HCT116 (cell line): ENCODE measurements at regions not wholly inside any gene's neighbourhood (a gene's known extent, or its start where the extent isn't known, plus 50 kb on each side); places are given as distances from the start of the nearest gene placed in this dataset.

Experiments
- ATAC-seq: fragments of 200-7000 bp; cut with Tn5 transposase; 2 replicates; pipeline ENCODE4 v1.9.1; 2020; ENCODE audit warnings: mild to moderate bottlenecking, moderate library complexity
- BruUV-seq: library from RNA; stranded (reverse); fragments of 400-500 nt; replicated peaks from 2 replicates; lab custom pipeline; 2021; lab: Mats Ljungman, UMichigan
- CTCF ChIA-PET: fragments of 300-600 bp; sonication (Branson Sonifier 250); formaldehyde crosslinking; loops from one replicate; lab custom pipeline; 2021; ENCODE audit warnings: antibody characterized with exemption; lab: Charles Lee
- POLR2A ChIA-PET: fragments of 300-600, 350-600 bp; sonication (Branson Sonifier 250); formaldehyde crosslinking; loops from one replicate; lab custom pipeline; 2021; ENCODE audit warnings: antibody characterized with exemption; lab: Charles Lee
- RAD21 ChIA-PET, 2 experiments: fragments of 300-600 bp; sonication (Branson Sonifier 250); formaldehyde crosslinking; loops; one replicate each; lab custom pipeline; 2023; ENCODE audit warnings: low total read pairs in 2 of 2; ENCODE audit not compliant: uncharacterized antibody in 2 of 2, unreplicated experiment in 2 of 2, low non-redundant PET in 1 of 2; lab: Charles Lee
- DNase-seq: peaks from one replicate; pipeline ENCODE4 v3.0.0-alpha.2; 2010; ENCODE audit warnings: low read depth, low spot score
- H2AFZ ChIP-seq: fragments of 200-600 bp; shearing (Covaris generic), sonication (generic); 2 replicates; pipeline ENCODE4 v1.6.1; 2017; ENCODE audit warnings: low read depth, mixed run types, mixed read lengths, antibody characterized with exemption, low read length; ENCODE audit not compliant: poor library complexity, severe bottlenecking
- H3K27ac ChIP-seq: 2 replicates; pipeline ENCODE4 v1.5.1; 2012; ENCODE audit warnings: low read depth, low read length
- H3K27me3 ChIP-seq: fragments of 200-600 bp; sonication (generic); 2 replicates; pipeline ENCODE4 v1.6.1; 2016; ENCODE audit warnings: mixed run types, low read length, mixed read lengths; ENCODE audit not compliant: insufficient read depth
- H3K36me3 ChIP-seq, 2 experiments: fragments of 200-500 bp in 1 of 2; fragments of 200-600 bp in 1 of 2; sonication (Bioruptor generic) in 1 of 2; sonication (generic) in 1 of 2; 2 replicates each; pipeline versions ENCODE4 v1.5.1 to v1.6.1; 2014 to 2016; ENCODE audit warnings: low read length in 2 of 2, inconsistent platforms in 1 of 2, mixed read lengths in 1 of 2, mixed run types in 1 of 2; ENCODE audit not compliant: insufficient read depth in 2 of 2, control insufficient read depth in 1 of 2
- H3K4me1 ChIP-seq, 2 experiments: fragments of 200-600 bp in 1 of 2; sonication (generic) in 1 of 2; 2 replicates each; pipeline versions ENCODE4 v1.5.1 to v1.6.1; 2012 to 2017; ENCODE audit warnings: low read length in 2 of 2, inconsistent platforms in 1 of 2, mild to moderate bottlenecking in 1 of 2, mixed read lengths in 1 of 2, mixed run types in 1 of 2, moderate library complexity in 1 of 2; ENCODE audit not compliant: insufficient read depth in 2 of 2, control insufficient read depth in 1 of 2
- H3K4me2 ChIP-seq: fragments of 200-600 bp; sonication (generic); 2 replicates; pipeline ENCODE4 v1.6.1; 2017; ENCODE audit warnings: mixed run types, low read length, mixed read lengths
- H3K4me3 ChIP-seq, 2 experiments: fragments of 200-600 bp in 1 of 2; sonication (generic) in 1 of 2; replicated peaks in 1 of 2; 2 replicates each; pipeline ENCODE4 v1.5.1; 2011 to 2016; ENCODE audit warnings: low read length in 2 of 2, control low read depth in 1 of 2, low read depth in 1 of 2, mild to moderate bottlenecking in 1 of 2, mixed read lengths in 1 of 2, mixed run types in 1 of 2
- H3K79me2 ChIP-seq: fragments of 200-600 bp; sonication (generic); 2 replicates; pipeline ENCODE4 v1.6.1; 2017; ENCODE audit warnings: mild to moderate bottlenecking, mixed run types, low read length, moderate library complexity, mixed read lengths; ENCODE audit not compliant: insufficient read depth
- H3K9ac ChIP-seq: fragments of 200-600 bp; sonication (generic); 2 replicates; pipeline ENCODE4 v1.6.1; 2016; ENCODE audit warnings: low read length, mixed read lengths
- H3K9me2 ChIP-seq: fragments of 200-600 bp; sonication (generic), shearing (Covaris generic); 2 replicates; pipeline ENCODE4 v1.6.1; 2017; ENCODE audit warnings: mixed run types, mild to moderate bottlenecking, moderate library complexity; ENCODE audit not compliant: insufficient read depth
- H3K9me3 ChIP-seq, 2 experiments: fragments of 200-500 bp in 1 of 2; fragments of 200-600 bp in 1 of 2; sonication (Bioruptor generic) in 1 of 2; sonication (generic) in 1 of 2; 2 replicates each; pipeline ENCODE4 v1.6.1; 2014 to 2017; ENCODE audit warnings: low read length in 2 of 2, mixed read lengths in 2 of 2, inconsistent platforms in 1 of 2, low read depth in 1 of 2, mild to moderate bottlenecking in 1 of 2, mixed run types in 1 of 2, moderate library complexity in 1 of 2; ENCODE audit not compliant: control insufficient read depth in 1 of 2, insufficient read depth in 1 of 2
- H4K20me1 ChIP-seq: fragments of 200-600 bp; sonication (generic), shearing (Covaris generic); 2 replicates; pipeline ENCODE4 v1.6.1; 2017; ENCODE audit warnings: mixed run types, mild to moderate bottlenecking, moderate library complexity; ENCODE audit not compliant: insufficient read depth
- ATF3 ChIP-seq: IDR thresholded peaks from 2 replicates; pipeline ENCODE4 v1.6.1; 2012
- CBX3 ChIP-seq: IDR thresholded peaks from 2 replicates; pipeline ENCODE4 v1.6.1; 2012; ENCODE audit warnings: low read depth
- CEBPB ChIP-seq: IDR thresholded peaks from 2 replicates; pipeline ENCODE4 v1.6.1; 2012; ENCODE audit warnings: low read depth
- EGR1 ChIP-seq: IDR thresholded peaks from 2 replicates; pipeline ENCODE4 v1.6.1; 2012; ENCODE audit warnings: low read depth
- ELF1 ChIP-seq: IDR thresholded peaks from 2 replicates; pipeline ENCODE4 v1.6.1; 2012; ENCODE audit warnings: low read depth, borderline replicate concordance
- EZH2 ChIP-seq: fragments of 200-600 bp; sonication (generic); IDR thresholded peaks from 2 replicates; pipeline ENCODE4 v1.6.1; 2017; ENCODE audit warnings: antibody characterized with exemption, mixed run types
- EZH2phosphoT487 ChIP-seq: fragments of 200-600 bp; IDR thresholded peaks from 2 replicates; pipeline ENCODE4 v1.6.1; 2018; ENCODE audit warnings: antibody characterized with exemption, borderline replicate concordance
- FOSL1 ChIP-seq: IDR thresholded peaks from 2 replicates; pipeline ENCODE4 v1.6.1; 2012; ENCODE audit warnings: low read depth
- MAX ChIP-seq: IDR thresholded peaks from 2 replicates; pipeline ENCODE4 v1.6.1; 2012
- POLR2A ChIP-seq: IDR thresholded peaks from 2 replicates; pipeline ENCODE4 v1.7.0; 2011; ENCODE audit warnings: borderline replicate concordance; ENCODE audit not compliant: insufficient read depth, insufficient read length; ENCODE audit errors: extremely low read depth
- POLR2AphosphoS5 ChIP-seq: IDR thresholded peaks from 2 replicates; pipeline ENCODE4 v1.6.1; 2011; ENCODE audit warnings: mild to moderate bottlenecking, low read depth, low read length, moderate library complexity
- SIN3A ChIP-seq: IDR thresholded peaks from 2 replicates; pipeline ENCODE4 v1.6.1; 2012; ENCODE audit warnings: low read depth
- SP1 ChIP-seq: IDR thresholded peaks from 2 replicates; pipeline ENCODE4 v1.6.1; 2012; ENCODE audit warnings: low read depth
- SRF ChIP-seq: IDR thresholded peaks from 2 replicates; pipeline ENCODE4 v1.6.1; 2012; ENCODE audit warnings: low read depth
- TCF7L2 ChIP-seq: IDR thresholded peaks from 2 replicates; pipeline ENCODE4 v1.7.0; 2011; ENCODE audit warnings: borderline replicate concordance, inconsistent platforms; ENCODE audit not compliant: insufficient read depth, insufficient read length; ENCODE audit errors: extremely low read depth
- YY1 ChIP-seq: IDR thresholded peaks from 2 replicates; pipeline ENCODE4 v1.6.1; 2011; ENCODE audit warnings: low read length, low read depth, moderate library complexity, mild to moderate bottlenecking; ENCODE audit not compliant: insufficient replicate concordance; ENCODE audit errors: extremely low read depth
- ZBTB33 ChIP-seq: IDR thresholded peaks from 2 replicates; pipeline ENCODE4 v1.6.1; 2011; ENCODE audit warnings: mild to moderate bottlenecking, low read length, moderate library complexity; ENCODE audit not compliant: insufficient replicate concordance; ENCODE audit errors: extremely low read depth
- ZNF274 ChIP-seq: fragments of 200-500 bp; sonication (Bioruptor generic); IDR thresholded peaks from 2 replicates; pipeline ENCODE4 v1.6.1; 2014; ENCODE audit warnings: mild to moderate bottlenecking, low read depth, low read length, inconsistent platforms
- intact Hi-C: fragments of 100-400 bp; cut with micrococcal nuclease; formaldehyde crosslinking; loops from 2 replicates; pipeline ENCODE4 v1.10.0; 2022

DNA sequence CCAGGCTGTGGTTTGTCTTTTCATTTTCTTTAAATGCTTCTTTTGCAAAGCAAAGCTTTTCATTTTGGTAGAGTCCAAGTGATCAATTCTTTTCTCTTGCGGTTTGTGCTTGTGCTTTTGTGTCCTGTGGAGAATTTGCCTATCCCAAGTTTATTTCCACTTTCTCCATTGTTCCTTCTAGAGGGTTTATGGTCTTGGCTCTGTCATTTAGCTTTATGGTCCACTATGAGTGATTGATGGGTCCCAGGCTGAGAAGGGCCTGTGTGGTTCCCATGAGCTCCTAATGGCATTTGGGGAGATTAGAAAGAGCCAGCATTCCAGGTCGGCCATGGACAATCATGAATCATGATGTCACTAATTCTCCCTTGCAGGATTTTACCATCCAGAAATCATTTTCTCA, 86.5 kb downstream of the CPZ start:
- no peak for TF ChIP-seq ZNF274
- TF ChIP-seq CBX3: no peak
- no peak for TF ChIP-seq EGR1
- TF ChIP-seq FOSL1: no peak
- TF ChIP-seq ELF1: no peak
- TF ChIP-seq CEBPB: no peak
- no peak for TF ChIP-seq SIN3A
- Histone ChIP-seq H3K27ac (no peak overlapping the region), H3K9me2 (no peaks in the 10 kb centered on the region), H3K4me2 (no peak overlapping the region), H3K9me3 (no peaks in the 10 kb centered on the region), H3K27me3 (peaks cover 59% of the 10 kb centered on the region; the same call in 1 of the 2 replicates), H4K20me1 (no peaks in the 10 kb centered on the region), H3K9ac (no peak overlapping the region), H3K4me3 (no peak overlapping the region), H3K4me1 (no peaks in the 10 kb centered on the region), H3K79me2 (no peaks in the 10 kb centered on the region), H2AFZ (no peak overlapping the region), H3K36me3 (no peaks in the 10 kb centered on the region)
- DNase-seq (no peak), ATAC-seq (no peak)
- ChIA-PET RAD21 (no interaction called here), POLR2A (no interaction called here), CTCF (interaction anchor here (1.4 to 1.5 kb wide), 2 partner anchors 9 to 12 kb away, joined by 3 to 8 read pairs; no protein-coding TSS in a partner anchor)
- BruUV-seq: no TSS peak
- intact Hi-C loops: no loop called here

DNA sequence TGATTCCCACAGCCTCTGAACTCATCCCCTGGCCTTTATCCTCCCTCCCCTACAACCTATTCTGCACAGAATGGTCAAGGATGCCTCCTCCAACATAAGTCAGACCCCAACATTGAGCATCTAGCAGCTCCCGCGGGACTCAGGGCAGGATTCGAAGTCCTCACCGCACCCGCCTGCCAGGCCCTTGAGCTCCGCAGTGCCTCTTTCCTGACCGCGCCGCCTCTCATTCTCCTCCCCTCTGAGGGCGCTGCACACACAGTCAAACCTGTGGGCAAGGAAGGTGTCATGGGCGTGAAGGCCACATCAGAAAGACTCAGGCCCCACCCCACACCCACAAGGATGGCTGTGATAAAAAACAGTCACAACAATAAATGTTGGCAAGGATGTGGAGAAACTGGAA, 84.1 kb downstream of the CPZ start:
- H2AFZ ChIP-seq: no peak overlapping the region
- no peaks in the 10 kb centered on the region for H3K4me1 ChIP-seq
- no peaks in the 10 kb centered on the region for H3K9me2 ChIP-seq
- no peaks in the 10 kb centered on the region for H4K20me1 ChIP-seq
- ATAC-seq: no peak
- no peak overlapping the region for H3K27ac ChIP-seq
- no peaks in the 10 kb centered on the region for H3K36me3 ChIP-seq
- H3K9me3 ChIP-seq: no peaks in the 10 kb centered on the region
- RAD21 ChIA-PET: no interaction called here
- no peak for DNase-seq
- no peak overlapping the region for H3K9ac ChIP-seq
- no TSS peak for BruUV-seq
- peaks cover 64% of the 10 kb centered on the region for H3K27me3 ChIP-seq
- POLR2A ChIA-PET: no interaction called here
- H3K4me2 ChIP-seq: no peak overlapping the region
- intact Hi-C loops: no loop called here
- H3K4me3 ChIP-seq: no peak overlapping the region
- CTCF ChIA-PET: no interaction called here
- H3K79me2 ChIP-seq: no peaks in the 10 kb centered on the region
- TF ChIP-seq EZH2: no peak
- TF ChIP-seq POLR2A: no peak
- TF ChIP-seq YY1: no peak
- TF ChIP-seq ZNF274: no peak
- TF ChIP-seq SRF: no peak
- no peak for TF ChIP-seq EGR1
- no peak for TF ChIP-seq MAX
- no peak for TF ChIP-seq SP1
- TF ChIP-seq CBX3: no peak
- no peak for TF ChIP-seq ZBTB33
- TF ChIP-seq EZH2phosphoT487: no peak
- no peak for TF ChIP-seq TCF7L2
- no peak for TF ChIP-seq ELF1
- TF ChIP-seq ATF3: no peak
- no peak for TF ChIP-seq POLR2AphosphoS5
